Body of pancreas (tissue), 4 donors: ENCODE measurements at regions not wholly inside any gene's neighbourhood (a gene's known extent, or its start where the extent isn't known, plus 50 kb on each side); places are given as distances from the start of the nearest gene placed in this dataset.

ENCODE experiments used
- CTCF ChIP-seq, 7 experiments: fragments of 450-650 bp in 4 of 7; fragments of 200-600 bp in 3 of 7; sonication (generic) in 3 of 7; IDR thresholded peaks; one replicate each; pipeline ENCODE4 v1.5.1; 2016 to 2019; ENCODE audit warnings: antibody characterized with exemption in 7 of 7
- POLR2A ChIP-seq, 3 donors: fragments of 450-650 bp; IDR thresholded peaks; one replicate each; pipeline ENCODE4 v1.6.1; 2016; ENCODE audit warnings: antibody characterized with exemption in 3 of 3, mild to moderate bottlenecking in 2 of 3

DNA sequence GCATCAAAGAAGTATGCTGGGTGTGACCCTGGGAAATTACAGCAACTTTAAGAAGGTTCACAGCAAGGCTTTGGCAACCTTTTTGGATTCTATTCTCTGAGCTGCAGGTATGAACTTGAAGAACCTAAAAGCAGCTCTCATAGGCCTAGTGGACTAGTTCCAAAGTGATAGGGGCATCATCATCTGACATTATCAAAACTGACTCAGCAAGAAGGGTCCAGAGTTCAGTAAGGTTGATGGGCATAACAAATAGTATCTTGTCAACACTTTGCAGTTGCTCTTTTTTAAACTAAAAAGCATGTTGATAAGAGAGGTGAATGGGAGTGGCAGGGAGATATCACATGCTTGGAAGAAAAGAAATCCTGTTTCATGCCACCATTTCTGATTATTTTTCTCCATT is 249.3 kb downstream of the ZNF674 start:
- no peak for TF ChIP-seq POLR2A (IDR thresholded peaks at IDR 0.05)
- no peak for TF ChIP-seq CTCF (IDR thresholded peaks at IDR 0.05)
